Panc1 (cell line): ENCODE measurements at regions not wholly inside any gene's neighbourhood (a gene's known extent, or its start where the extent isn't known, plus 50 kb on each side); places are given as distances from the start of the nearest gene placed in this dataset.

Source experiments
- ATAC-seq: fragments of 200-7000 bp; cut with Tn5 transposase; 2 replicates; pipeline ENCODE4 v1.9.1; 2020; ENCODE audit warnings: mild to moderate bottlenecking, moderate library complexity
- BruUV-seq: library from RNA; stranded (reverse); fragments of 400-500 nt; replicated peaks from 2 replicates; lab custom pipeline; 2021; lab: Mats Ljungman, UMichigan
- CTCF ChIA-PET: fragments of 300-600 bp; sonication (Branson Sonifier 250); formaldehyde crosslinking; loops from one replicate; lab custom pipeline; 2022; ENCODE audit warnings: antibody characterized with exemption; lab: Charles Lee
- POLR2A ChIA-PET: fragments of 300-600 bp; sonication (Branson Sonifier 250); formaldehyde crosslinking; loops from one replicate; lab custom pipeline; 2022; ENCODE audit warnings: antibody characterized with exemption; lab: Charles Lee
- DNase-seq: peaks from one replicate; pipeline ENCODE4 v3.0.0-alpha.2; 2010; ENCODE audit warnings: low read depth, low spot score
- H3K27ac ChIP-seq: 2 replicates; pipeline ENCODE4 v1.5.1; 2011; ENCODE audit warnings: mild to moderate bottlenecking, low read length, inconsistent platforms
- H3K27me3 ChIP-seq: fragments of 200-500 bp; sonication (Bioruptor generic); 2 replicates; pipeline ENCODE4 v1.6.0; 2014; ENCODE audit warnings: low read length, inconsistent platforms; ENCODE audit not compliant: control insufficient read depth, insufficient read depth
- H3K36me3 ChIP-seq: fragments of 200-500 bp; sonication (Bioruptor generic); 2 replicates; pipeline ENCODE4 v1.5.1; 2014; ENCODE audit warnings: inconsistent platforms, mild to moderate bottlenecking, low read length, moderate library complexity; ENCODE audit not compliant: control insufficient read depth, insufficient read depth
- H3K4me1 ChIP-seq: 2 replicates; pipeline ENCODE4 v1.5.1; 2011; ENCODE audit warnings: inconsistent platforms, mild to moderate bottlenecking, low read length, moderate library complexity; ENCODE audit not compliant: control insufficient read depth, insufficient read depth
- H3K4me3 ChIP-seq, 2 experiments: 2 replicates each; pipeline ENCODE4 v1.5.1; 2011 to 2012; ENCODE audit warnings: low read depth in 2 of 2, low read length in 2 of 2, mild to moderate bottlenecking in 2 of 2, inconsistent platforms in 1 of 2, moderate library complexity in 1 of 2
- H3K9me3 ChIP-seq: fragments of 200-500 bp; sonication (Bioruptor generic); 2 replicates; pipeline ENCODE4 v1.5.1; 2014; ENCODE audit warnings: low read depth, mild to moderate bottlenecking, inconsistent platforms, low read length, moderate library complexity; ENCODE audit not compliant: control insufficient read depth, insufficient read depth
- POLR2AphosphoS5 ChIP-seq: IDR thresholded peaks from 2 replicates; pipeline ENCODE4 v1.6.1; 2012; ENCODE audit warnings: mild to moderate bottlenecking, low read depth, low read length, moderate library complexity
- SIN3A ChIP-seq: IDR thresholded peaks from 2 replicates; pipeline ENCODE4 v1.6.1; 2012; ENCODE audit warnings: low read depth, mild to moderate bottlenecking, low read length, moderate library complexity, borderline replicate concordance; ENCODE audit not compliant: insufficient read depth
- TCF7L2 ChIP-seq: IDR thresholded peaks from 2 replicates; pipeline ENCODE4 v1.6.1; 2011; ENCODE audit warnings: mild to moderate bottlenecking, low read depth, low read length, inconsistent platforms
- in situ Hi-C: cut with HindIII; loops from 2 replicates; pipeline ENCODE4 v1.10.0; 2016; ENCODE audit warnings: low sequenced_read_pairs, low pct_unique_long_range_greater_than_20kb
- intact Hi-C: fragments of 100-400 bp; cut with micrococcal nuclease; formaldehyde crosslinking; loops from one replicate; pipeline ENCODE4 v1.10.0; 2022; ENCODE audit not compliant: unreplicated experiment
- TF ChIP-seq, protein P1 (sequence below): fragments of 450-650 bp; IDR thresholded peaks from 2 replicates; pipeline ENCODE4 v1.5.1; 2017; ENCODE audit warnings: mild to moderate bottlenecking
- TF ChIP-seq, protein P2 (sequence below), 2 experiments: IDR thresholded peaks; 2 replicates each; pipeline ENCODE4 v1.6.1; 2011 to 2012; ENCODE audit warnings: low read depth in 2 of 2, control low read depth in 1 of 2, low read length in 1 of 2, mild to moderate bottlenecking in 1 of 2, moderate library complexity in 1 of 2; ENCODE audit not compliant: insufficient read depth in 1 of 2

DNA sequence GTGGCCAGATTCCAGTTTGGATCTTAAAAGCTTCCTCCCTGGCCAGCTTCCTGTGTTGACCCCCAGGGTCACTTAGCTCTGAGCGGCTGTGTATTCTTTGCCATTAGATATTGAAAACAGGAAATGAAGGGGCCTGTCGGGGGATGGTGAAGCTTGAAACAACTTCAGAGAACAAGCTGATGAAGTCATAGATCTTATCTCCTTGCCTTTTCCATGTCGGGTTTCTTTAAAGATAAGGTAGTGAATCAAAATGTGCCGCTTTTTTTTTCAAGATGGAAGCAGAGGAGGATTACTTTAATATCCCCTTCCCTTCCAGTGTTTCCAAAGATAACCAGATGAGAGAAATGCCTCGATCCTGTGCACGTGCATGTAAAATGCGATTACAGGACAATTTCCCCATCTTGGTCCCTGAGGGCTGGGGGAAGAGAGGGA, 508.5 kb downstream of the MID1IP1 start:
- in situ Hi-C loops = no loop called here
- BruUV-seq = no TSS peak
- no peaks in the 10 kb centered on the region for H3K27me3 ChIP-seq
- POLR2A ChIA-PET = no interaction called here
- H3K36me3 ChIP-seq = no peaks in the 10 kb centered on the region
- intact Hi-C loops = no loop called here
- no peak overlapping the region for H3K4me3 ChIP-seq
- ATAC-seq (no peak), DNase-seq (no peak)
- CTCF ChIA-PET = no interaction called here
- H3K4me1 ChIP-seq = no peaks in the 10 kb centered on the region
- no peaks in the 10 kb centered on the region for H3K9me3 ChIP-seq
- H3K27ac ChIP-seq = no peak overlapping the region
- TF ChIP-seq, protein P1, sequence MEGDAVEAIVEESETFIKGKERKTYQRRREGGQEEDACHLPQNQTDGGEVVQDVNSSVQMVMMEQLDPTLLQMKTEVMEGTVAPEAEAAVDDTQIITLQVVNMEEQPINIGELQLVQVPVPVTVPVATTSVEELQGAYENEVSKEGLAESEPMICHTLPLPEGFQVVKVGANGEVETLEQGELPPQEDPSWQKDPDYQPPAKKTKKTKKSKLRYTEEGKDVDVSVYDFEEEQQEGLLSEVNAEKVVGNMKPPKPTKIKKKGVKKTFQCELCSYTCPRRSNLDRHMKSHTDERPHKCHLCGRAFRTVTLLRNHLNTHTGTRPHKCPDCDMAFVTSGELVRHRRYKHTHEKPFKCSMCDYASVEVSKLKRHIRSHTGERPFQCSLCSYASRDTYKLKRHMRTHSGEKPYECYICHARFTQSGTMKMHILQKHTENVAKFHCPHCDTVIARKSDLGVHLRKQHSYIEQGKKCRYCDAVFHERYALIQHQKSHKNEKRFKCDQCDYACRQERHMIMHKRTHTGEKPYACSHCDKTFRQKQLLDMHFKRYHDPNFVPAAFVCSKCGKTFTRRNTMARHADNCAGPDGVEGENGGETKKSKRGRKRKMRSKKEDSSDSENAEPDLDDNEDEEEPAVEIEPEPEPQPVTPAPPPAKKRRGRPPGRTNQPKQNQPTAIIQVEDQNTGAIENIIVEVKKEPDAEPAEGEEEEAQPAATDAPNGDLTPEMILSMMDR = no peak
- TF ChIP-seq SIN3A (no peak), POLR2AphosphoS5 (no peak), TCF7L2 (no peak)
- TF ChIP-seq, protein P2, sequence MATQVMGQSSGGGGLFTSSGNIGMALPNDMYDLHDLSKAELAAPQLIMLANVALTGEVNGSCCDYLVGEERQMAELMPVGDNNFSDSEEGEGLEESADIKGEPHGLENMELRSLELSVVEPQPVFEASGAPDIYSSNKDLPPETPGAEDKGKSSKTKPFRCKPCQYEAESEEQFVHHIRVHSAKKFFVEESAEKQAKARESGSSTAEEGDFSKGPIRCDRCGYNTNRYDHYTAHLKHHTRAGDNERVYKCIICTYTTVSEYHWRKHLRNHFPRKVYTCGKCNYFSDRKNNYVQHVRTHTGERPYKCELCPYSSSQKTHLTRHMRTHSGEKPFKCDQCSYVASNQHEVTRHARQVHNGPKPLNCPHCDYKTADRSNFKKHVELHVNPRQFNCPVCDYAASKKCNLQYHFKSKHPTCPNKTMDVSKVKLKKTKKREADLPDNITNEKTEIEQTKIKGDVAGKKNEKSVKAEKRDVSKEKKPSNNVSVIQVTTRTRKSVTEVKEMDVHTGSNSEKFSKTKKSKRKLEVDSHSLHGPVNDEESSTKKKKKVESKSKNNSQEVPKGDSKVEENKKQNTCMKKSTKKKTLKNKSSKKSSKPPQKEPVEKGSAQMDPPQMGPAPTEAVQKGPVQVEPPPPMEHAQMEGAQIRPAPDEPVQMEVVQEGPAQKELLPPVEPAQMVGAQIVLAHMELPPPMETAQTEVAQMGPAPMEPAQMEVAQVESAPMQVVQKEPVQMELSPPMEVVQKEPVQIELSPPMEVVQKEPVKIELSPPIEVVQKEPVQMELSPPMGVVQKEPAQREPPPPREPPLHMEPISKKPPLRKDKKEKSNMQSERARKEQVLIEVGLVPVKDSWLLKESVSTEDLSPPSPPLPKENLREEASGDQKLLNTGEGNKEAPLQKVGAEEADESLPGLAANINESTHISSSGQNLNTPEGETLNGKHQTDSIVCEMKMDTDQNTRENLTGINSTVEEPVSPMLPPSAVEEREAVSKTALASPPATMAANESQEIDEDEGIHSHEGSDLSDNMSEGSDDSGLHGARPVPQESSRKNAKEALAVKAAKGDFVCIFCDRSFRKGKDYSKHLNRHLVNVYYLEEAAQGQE (IDR thresholded peaks at IDR 0.05; ENCODE audit: insufficient read depth in 1 of 2, low read depth in 2 of 2, low read length in 1 of 2) = no peak

DNA sequence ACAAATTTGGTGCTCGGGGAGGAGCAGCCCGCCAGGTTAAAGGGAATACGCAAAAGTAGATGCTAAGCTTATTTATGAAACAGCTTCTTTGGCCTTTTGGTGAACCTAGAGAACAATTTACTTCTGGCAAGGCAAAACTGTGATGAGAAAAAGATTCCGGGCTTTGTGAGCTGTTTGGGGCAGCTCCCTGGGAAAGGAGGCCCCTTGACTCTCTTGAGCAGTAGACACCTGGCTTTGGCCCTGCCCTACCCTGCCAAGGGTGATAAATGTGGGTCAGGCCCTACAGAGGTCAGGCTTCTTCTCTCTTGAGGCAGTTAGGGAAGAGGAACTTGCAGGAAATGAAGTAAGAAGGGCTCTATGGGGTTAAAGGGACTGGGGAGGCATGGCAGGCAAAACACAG, 509.6 kb downstream of the MID1IP1 start:
- ATAC-seq = no peak
- intact Hi-C loops (no loop called here), in situ Hi-C loops (no loop called here)
- Histone ChIP-seq H3K27me3 (no peaks in the 10 kb centered on the region), H3K4me1 (no peaks in the 10 kb centered on the region), H3K36me3 (no peaks in the 10 kb centered on the region), H3K4me3 (no peak overlapping the region), H3K9me3 (no peaks in the 10 kb centered on the region), H3K27ac (no peak overlapping the region)
- TF ChIP-seq TCF7L2 = no peak
- TF ChIP-seq SIN3A = no peak
- TF ChIP-seq, protein P2 (IDR thresholded peaks at IDR 0.05; ENCODE audit: insufficient read depth in 1 of 2, low read depth in 2 of 2, low read length in 1 of 2) = no peak
- TF ChIP-seq, protein P1 = no peak
- no peak for TF ChIP-seq POLR2AphosphoS5
- CTCF ChIA-PET = no interaction called here
- BruUV-seq = no TSS peak
- POLR2A ChIA-PET = no interaction called here
- DNase-seq = no peak
